Keratinocyte (primary cell): ENCODE measurements at regions not wholly inside any gene's neighbourhood (a gene's known extent, or its start where the extent isn't known, plus 50 kb on each side); places are given as distances from the start of the nearest gene placed in this dataset.

Experiments
- DNase-seq: peaks from one replicate; pipeline ENCODE4 v3.0.0-alpha.2; 2011; ENCODE audit warnings: low read depth, missing footprints, low spot score
- FAIRE-seq: peaks from 2 replicates; lab custom pipeline; 2011; peaks lifted over from hg19 to GRCh38; lab: Jason Lieb, UNC
- H2AFZ ChIP-seq: 2 replicates; pipeline ENCODE4 v1.6.0; 2012; ENCODE audit warnings: low read length, control low read depth, inconsistent platforms; ENCODE audit not compliant: control insufficient read depth
- H3K27ac ChIP-seq: 2 replicates; pipeline ENCODE4 v1.5.1; 2011; ENCODE audit warnings: low read length; ENCODE audit not compliant: control insufficient read depth, insufficient read depth
- H3K27me3 ChIP-seq: 3 replicates; pipeline ENCODE4 v1.6.0; 2011; ENCODE audit warnings: low read length; ENCODE audit not compliant: control insufficient read depth, insufficient read depth; ENCODE audit errors: extremely low read depth
- H3K36me3 ChIP-seq, 2 experiments: 2 replicates in 1 of 2; 3 replicates in 1 of 2; pipeline ENCODE4 v1.5.1; 2011; ENCODE audit warnings: low read length in 2 of 2, mild to moderate bottlenecking in 1 of 2; ENCODE audit not compliant: control insufficient read depth in 2 of 2, insufficient read depth in 2 of 2; ENCODE audit errors: extremely low read depth in 1 of 2
- H3K4me1 ChIP-seq: 3 replicates; pipeline ENCODE4 v1.5.1; 2011; ENCODE audit warnings: low read length; ENCODE audit not compliant: control insufficient read depth, insufficient read depth; ENCODE audit errors: extremely low read depth
- H3K4me2 ChIP-seq: 3 replicates; pipeline ENCODE4 v1.6.0; 2011; ENCODE audit warnings: low read depth, low read length; ENCODE audit not compliant: control insufficient read depth, insufficient read depth; ENCODE audit errors: extremely low read depth
- H3K4me3 ChIP-seq, 3 experiments: fragments of 200-600 bp in 1 of 3; sonication (generic) in 1 of 3; 2 replicates in 2 of 3; 3 replicates in 1 of 3; pipeline ENCODE4 v1.5.1; 2011 to 2016; ENCODE audit warnings: low read length in 3 of 3, mild to moderate bottlenecking in 3 of 3, control low read depth in 2 of 3, inconsistent platforms in 1 of 3, low read depth in 1 of 3, mixed read lengths in 1 of 3, mixed run types in 1 of 3, moderate library complexity in 1 of 3; ENCODE audit not compliant: control insufficient read depth in 2 of 3, insufficient read depth in 2 of 3; ENCODE audit errors: extremely low read depth in 1 of 3
- H3K79me2 ChIP-seq: 2 replicates; pipeline ENCODE4 v1.6.0; 2012; ENCODE audit warnings: low read length; ENCODE audit not compliant: control insufficient read depth, insufficient read depth
- H3K9ac ChIP-seq: 3 replicates; pipeline ENCODE4 v1.6.0; 2011; ENCODE audit warnings: low read length; ENCODE audit not compliant: control insufficient read depth, insufficient read depth; ENCODE audit errors: extremely low read depth
- H3K9me1 ChIP-seq: 3 replicates; pipeline ENCODE4 v1.6.0; 2011; ENCODE audit warnings: low read length; ENCODE audit not compliant: control insufficient read depth, insufficient read depth; ENCODE audit errors: extremely low read depth
- H3K9me3 ChIP-seq: 2 replicates; pipeline ENCODE4 v1.5.1; 2012; ENCODE audit warnings: low read depth, low read length; ENCODE audit not compliant: control insufficient read depth
- H4K20me1 ChIP-seq: 3 replicates; pipeline ENCODE4 v1.6.0; 2011; ENCODE audit warnings: low read length; ENCODE audit not compliant: control insufficient read depth, insufficient read depth; ENCODE audit errors: extremely low read depth
- EZH2 ChIP-seq: IDR thresholded peaks from one replicate; pipeline ENCODE4 v1.6.1; 2012; ENCODE audit warnings: inconsistent platforms, mild to moderate bottlenecking, low read length, moderate library complexity
- dilution Hi-C: fragments of 300-500 bp; cut with MboI; formaldehyde crosslinking; loops from one replicate; pipeline ENCODE4 v1.7.0; 2020; ENCODE audit warnings: low sequenced_read_pairs; ENCODE audit not compliant: extremely low pct_ligation_motif_present
- TF ChIP-seq, protein P1 (sequence below), 3 experiments: IDR thresholded peaks in 1 of 3; conservative IDR thresholded peaks in 1 of 3; optimal IDR thresholded peaks in 1 of 3; 2 replicates in 2 of 3; 3 replicates in 1 of 3; pipeline versions ENCODE3 to v1.5.1; 2011; ENCODE audit warnings: low read length in 3 of 3, mild to moderate bottlenecking in 3 of 3, moderate library complexity in 2 of 3, control low read depth in 1 of 3, inconsistent platforms in 1 of 3; ENCODE audit not compliant: insufficient read depth in 2 of 3; ENCODE audit errors: extremely low read depth in 1 of 3

DNA sequence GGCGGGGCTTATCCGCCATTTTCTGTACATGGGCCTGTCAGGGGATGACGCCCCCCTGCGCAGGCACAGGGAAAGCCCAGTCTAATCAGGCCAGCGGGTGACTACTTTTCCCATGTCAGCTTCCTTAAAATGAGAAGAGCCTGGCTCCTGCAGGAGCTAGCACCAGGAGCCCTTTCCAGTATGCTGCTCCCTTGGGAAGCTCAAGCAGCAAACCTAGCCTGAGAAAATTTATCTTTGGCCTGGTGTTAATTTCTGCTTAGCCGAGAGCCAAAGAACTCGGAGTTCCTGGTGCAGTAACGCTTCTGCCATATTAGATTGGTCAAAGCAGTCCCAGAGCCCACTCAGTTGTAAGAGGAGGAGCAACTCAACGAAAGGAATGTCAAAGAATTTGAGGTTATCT, 239.0 kb upstream of the PHYHIPL start:
- Histone ChIP-seq H3K9ac (no peak overlapping the region), H3K27ac (no peak overlapping the region), H3K9me3 (no peaks in the 10 kb centered on the region), H2AFZ (no peak overlapping the region), H3K27me3 (no peaks in the 10 kb centered on the region), H3K79me2 (no peaks in the 10 kb centered on the region), H3K4me3 (no peak overlapping the region), H4K20me1 (no peaks in the 10 kb centered on the region), H3K9me1 (no peaks in the 10 kb centered on the region), H3K4me2 (no peak overlapping the region), H3K36me3 (no peaks in the 10 kb centered on the region), H3K4me1 (no peaks in the 10 kb centered on the region)
- no peak for TF ChIP-seq EZH2
- TF ChIP-seq, protein P1, sequence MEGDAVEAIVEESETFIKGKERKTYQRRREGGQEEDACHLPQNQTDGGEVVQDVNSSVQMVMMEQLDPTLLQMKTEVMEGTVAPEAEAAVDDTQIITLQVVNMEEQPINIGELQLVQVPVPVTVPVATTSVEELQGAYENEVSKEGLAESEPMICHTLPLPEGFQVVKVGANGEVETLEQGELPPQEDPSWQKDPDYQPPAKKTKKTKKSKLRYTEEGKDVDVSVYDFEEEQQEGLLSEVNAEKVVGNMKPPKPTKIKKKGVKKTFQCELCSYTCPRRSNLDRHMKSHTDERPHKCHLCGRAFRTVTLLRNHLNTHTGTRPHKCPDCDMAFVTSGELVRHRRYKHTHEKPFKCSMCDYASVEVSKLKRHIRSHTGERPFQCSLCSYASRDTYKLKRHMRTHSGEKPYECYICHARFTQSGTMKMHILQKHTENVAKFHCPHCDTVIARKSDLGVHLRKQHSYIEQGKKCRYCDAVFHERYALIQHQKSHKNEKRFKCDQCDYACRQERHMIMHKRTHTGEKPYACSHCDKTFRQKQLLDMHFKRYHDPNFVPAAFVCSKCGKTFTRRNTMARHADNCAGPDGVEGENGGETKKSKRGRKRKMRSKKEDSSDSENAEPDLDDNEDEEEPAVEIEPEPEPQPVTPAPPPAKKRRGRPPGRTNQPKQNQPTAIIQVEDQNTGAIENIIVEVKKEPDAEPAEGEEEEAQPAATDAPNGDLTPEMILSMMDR (optimal IDR thresholded peaks at IDR 0.05 in 1 of 3, IDR thresholded peaks at IDR 0.05 in 1 of 3, conservative IDR thresholded peaks at IDR 0.05 in 1 of 3; ENCODE audit: extremely low read depth in 1 of 3, insufficient read depth in 2 of 3, low read length in 3 of 3) = no peak
- dilution Hi-C loops = no loop called here
- FAIRE-seq = no peak
- DNase-seq = no peak

- TF ChIP-seq, protein P1 (optimal IDR thresholded peaks at IDR 0.05 in 1 of 3, IDR thresholded peaks at IDR 0.05 in 1 of 3, conservative IDR thresholded peaks at IDR 0.05 in 1 of 3; ENCODE audit: extremely low read depth in 1 of 3, insufficient read depth in 2 of 3, low read length in 3 of 3) = no peak
- no peak for TF ChIP-seq EZH2
- Histone ChIP-seq H3K4me3 (no peak overlapping the region), H3K79me2 (no peaks in the 10 kb centered on the region), H3K27me3 (no peaks in the 10 kb centered on the region), H2AFZ (no peak overlapping the region), H3K27ac (no peak overlapping the region), H3K9me1 (no peaks in the 10 kb centered on the region), H3K4me1 (peaks cover 8% of the 10 kb centered on the region), H3K9me3 (no peaks in the 10 kb centered on the region), H3K36me3 (no peaks in the 10 kb centered on the region), H3K9ac (no peak overlapping the region), H4K20me1 (no peaks in the 10 kb centered on the region), H3K4me2 (no peak overlapping the region)
- no peak for DNase-seq
- dilution Hi-C loops = no loop called here
- no peak for FAIRE-seq
These were observed 233.7 kb upstream of the PHYHIPL start for GRCh38 chr10:58942724-58943123.
